ENCODE measurements at regions not wholly inside any gene's neighbourhood (a gene's known extent, or its start where the extent isn't known, plus 50 kb on each side); places are given as distances from the start of the nearest gene placed in this dataset.

GRCh38 chr2:175373729-175374128 is 192.2 kb upstream of the ATP5MC3 start:
- no peak for TF ChIP-seq CTCF (IDR thresholded peaks at IDR 0.05)
- TF ChIP-seq POLR2A (IDR thresholded peaks at IDR 0.05): no peak

Measured in testis (tissue), 2 donors.